GM21447 (cell line): ENCODE measurements at regions not wholly inside any gene's neighbourhood (a gene's known extent, or its start where the extent isn't known, plus 50 kb on each side); places are given as distances from the start of the nearest gene placed in this dataset.

ENCODE experiments used
- ATAC-seq: cut with Tn5 transposase; IDR thresholded peaks from one replicate; pipeline ENCODE4 v1.9.1; 2021; ENCODE audit not compliant: unreplicated experiment

GRCh38 chr2:48134704-48135103 lies 179.8 kb upstream of the FOXN2 start:
- no peak for ATAC-seq

GRCh38 chr2:48135797-48136196 lies 178.7 kb upstream of the FOXN2 start:
- no peak for ATAC-seq

- ATAC-seq = no peak
Observed at GRCh38 chr2:48137829-48138228, 176.7 kb upstream of the FOXN2 start.

- ATAC-seq = no peak
Observed at GRCh38 chr2:48138898-48139297, 175.6 kb upstream of the FOXN2 start.

- no peak for ATAC-seq
Observed at GRCh38 chr2:48140586-48140985, 173.9 kb upstream of the FOXN2 start.

GRCh38 chr2:48144777-48145176 lies 169.7 kb upstream of the FOXN2 start:
- ATAC-seq = no peak

GRCh38 chr2:48145845-48146452 lies 168.5 kb upstream of the FOXN2 start:
- no peak for ATAC-seq

GRCh38 chr2:48146552-48146951 lies 167.9 kb upstream of the FOXN2 start:
- no peak for ATAC-seq

- ATAC-seq = no peak
Observed at GRCh38 chr2:48147719-48148118, 166.8 kb upstream of the FOXN2 start.

- ATAC-seq = no peak
Observed at GRCh38 chr2:48148841-48149430, 165.5 kb upstream of the FOXN2 start.

- no peak for ATAC-seq
Observed at GRCh38 chr2:48157150-48157549, 157.3 kb upstream of the FOXN2 start.

GRCh38 chr2:48161628-48162027 lies 152.9 kb upstream of the FOXN2 start:
- no peak for ATAC-seq

GRCh38 chr2:48162742-48163141 lies 151.7 kb upstream of the FOXN2 start:
- no peak for ATAC-seq

- ATAC-seq = no peak
Observed at GRCh38 chr2:48165070-48165753, 149.3 kb upstream of the FOXN2 start.

GRCh38 chr2:48169141-48169592 lies 145.3 kb upstream of the FOXN2 start:
- ATAC-seq = no peak

- no peak for ATAC-seq
Observed at GRCh38 chr2:48170281-48170680, 144.2 kb upstream of the FOXN2 start.

- ATAC-seq = no peak
Observed at GRCh38 chr2:48173141-48173540, 141.3 kb upstream of the FOXN2 start.

- no peak for ATAC-seq
Observed at GRCh38 chr2:48174503-48174902, 140.0 kb upstream of the FOXN2 start.

- no peak for ATAC-seq
Observed at GRCh38 chr2:48175254-48175653, 139.2 kb upstream of the FOXN2 start.

- no peak for ATAC-seq
Observed at GRCh38 chr2:48175656-48176055, 138.8 kb upstream of the FOXN2 start.

- no peak for ATAC-seq
Observed at GRCh38 chr2:48176876-48177275, 137.6 kb upstream of the FOXN2 start.

- ATAC-seq = no peak
Observed at GRCh38 chr2:48178611-48179010, 135.9 kb upstream of the FOXN2 start.
